Hematopoietic multipotent progenitor cell treated with erythropoietin and hydrocortisone succinate and interleukin-3 and kit ligand, for 4 days (in vitro differentiated cells): ENCODE measurements at regions not wholly inside any gene's neighbourhood (a gene's known extent, or its start where the extent isn't known, plus 50 kb on each side); places are given as distances from the start of the nearest gene placed in this dataset.

ENCODE experiments used
- DNase-seq: peaks from one replicate; pipeline ENCODE4 v3.0.0-alpha.2; 2015

DNA sequence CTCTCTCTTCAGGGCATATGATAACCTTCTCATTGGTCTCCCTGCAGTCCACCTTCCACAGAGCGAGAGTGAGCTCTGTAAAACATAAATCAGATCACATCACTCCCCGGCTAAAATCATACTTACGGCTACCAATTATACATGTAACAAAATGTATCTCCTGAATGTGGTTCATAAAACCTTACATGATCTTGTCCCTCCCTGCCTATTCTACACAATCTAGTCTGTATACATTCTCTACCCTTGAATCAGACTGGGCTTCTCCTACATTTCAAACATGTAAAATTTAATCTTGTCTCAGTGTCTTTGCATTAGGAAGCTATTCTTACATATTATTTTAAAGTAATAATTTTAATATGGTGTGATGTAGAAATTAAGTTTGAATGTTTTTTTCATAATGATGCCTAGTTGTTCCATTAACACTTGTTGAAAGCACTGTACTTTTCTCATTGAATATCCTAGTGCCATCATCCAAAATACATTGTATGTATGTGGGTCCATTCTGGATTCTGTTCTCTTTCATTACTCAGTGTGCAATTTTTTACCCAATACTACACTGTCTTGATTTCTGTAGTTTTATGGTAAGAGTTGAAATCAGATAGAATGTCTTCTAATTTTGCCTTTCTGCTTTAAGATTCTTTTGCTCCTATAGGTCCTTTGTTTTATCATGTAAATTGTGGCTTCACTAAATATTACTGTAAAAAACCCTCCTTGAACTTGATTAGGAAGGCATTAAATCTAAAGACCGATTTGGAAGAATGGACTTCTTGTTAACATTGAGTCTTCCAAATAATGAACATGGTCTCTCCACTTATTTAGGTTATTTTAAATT is 403.3 kb upstream of the EPHA7 start:
- DNase-seq = no peak

DNA sequence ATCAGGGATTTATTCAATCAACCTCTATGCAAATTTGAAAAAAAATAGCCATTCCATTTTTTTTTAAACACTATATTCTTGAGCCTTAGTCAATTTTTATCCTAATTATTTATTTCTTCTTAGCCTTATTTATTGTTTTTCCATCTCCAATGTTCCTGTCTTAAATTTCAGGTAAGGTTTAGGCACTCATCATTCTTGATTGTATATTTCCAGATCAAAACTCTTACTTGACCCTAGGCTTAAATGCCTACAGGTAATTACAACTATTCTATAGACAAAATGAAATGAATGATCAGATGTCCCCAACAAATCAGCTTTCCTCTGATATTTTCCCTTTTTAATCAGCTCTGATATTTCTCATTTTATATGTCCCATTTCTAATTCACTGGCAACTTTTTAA is 402.6 kb upstream of the EPHA7 start:
- no peak for DNase-seq

GRCh38 chr6:93820465-93821082 is 401.2 kb upstream of the EPHA7 start:
- no peak for DNase-seq

GRCh38 chr6:93819189-93819588 is 399.8 kb upstream of the EPHA7 start:
- no peak for DNase-seq

DNA sequence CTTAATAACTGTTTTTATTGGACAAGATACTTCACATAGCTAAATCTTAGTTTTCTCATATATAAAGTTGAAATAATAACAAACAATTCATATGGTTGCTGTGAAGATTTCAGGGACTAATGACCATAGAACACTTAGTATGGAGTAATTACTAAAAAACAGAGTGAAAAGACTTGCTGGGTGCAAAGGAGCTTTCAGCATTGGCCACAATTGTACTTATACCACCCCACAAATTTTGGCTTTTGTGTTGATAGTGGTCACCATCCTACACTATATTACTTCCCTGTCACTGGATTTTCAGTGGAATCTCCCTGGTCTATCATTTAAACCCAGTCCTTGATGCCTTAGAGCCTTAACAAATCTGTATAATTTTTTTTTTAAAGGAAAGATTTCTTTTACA is 398.6 kb upstream of the EPHA7 start:
- no peak for DNase-seq

GRCh38 chr6:93806409-93807270 is 387.3 kb upstream of the EPHA7 start:
- no peak for DNase-seq

DNA sequence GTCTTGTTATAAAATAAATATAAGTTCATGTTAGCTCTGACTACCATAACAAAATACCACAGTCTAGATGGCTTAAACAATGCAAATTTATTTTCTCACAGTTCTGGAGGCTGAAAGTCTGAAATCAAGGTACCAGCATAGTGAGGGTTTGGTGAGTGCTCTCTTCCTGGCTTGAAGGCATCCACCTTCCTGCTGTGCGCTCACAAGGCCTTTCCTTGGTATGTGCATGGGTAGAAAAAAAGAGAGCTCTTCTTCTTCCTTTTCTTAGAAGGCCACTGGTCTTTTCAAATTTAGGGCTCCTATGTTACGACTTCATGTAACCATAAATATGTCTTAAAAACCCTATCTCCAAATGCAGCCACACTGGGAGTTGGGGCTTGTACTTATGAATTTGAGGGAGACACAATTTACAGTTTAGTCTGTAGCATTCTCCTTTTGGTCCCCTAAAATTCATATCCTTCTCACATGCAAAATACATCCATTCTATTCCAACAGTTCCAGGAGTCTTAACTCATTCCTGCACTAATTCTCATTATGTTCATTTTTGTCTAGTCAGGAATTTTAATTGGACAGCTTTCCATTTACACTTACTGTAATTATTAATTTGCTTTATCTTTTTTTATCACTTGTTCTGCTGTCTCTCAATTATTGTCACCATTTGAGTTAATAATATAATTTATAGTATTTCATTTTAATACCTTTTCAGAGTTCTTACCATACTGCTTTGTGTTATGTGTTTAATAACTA is 381.9 kb upstream of the EPHA7 start:
- DNase-seq = no peak

GRCh38 chr6:93799226-93799625 is 379.9 kb upstream of the EPHA7 start:
- DNase-seq = no peak

DNA sequence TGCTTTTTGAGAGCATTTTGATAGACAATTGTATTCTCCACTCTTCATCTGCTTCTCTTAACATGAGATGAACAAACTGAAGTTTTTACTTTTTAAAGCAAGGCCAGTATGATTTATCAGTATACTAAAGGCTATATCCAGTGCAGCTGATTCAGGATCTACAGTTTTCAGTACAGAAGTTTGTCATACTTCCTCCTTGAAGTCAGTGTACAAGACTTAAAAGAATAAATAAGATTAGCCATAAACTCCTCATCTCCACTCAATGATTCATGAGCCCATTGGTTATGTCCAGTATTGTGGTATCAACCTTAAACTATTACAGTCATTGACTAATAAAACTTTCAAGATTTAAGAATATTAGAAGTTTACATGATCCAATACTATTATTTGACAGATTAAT is 374.8 kb upstream of the EPHA7 start:
- no peak for DNase-seq

DNA sequence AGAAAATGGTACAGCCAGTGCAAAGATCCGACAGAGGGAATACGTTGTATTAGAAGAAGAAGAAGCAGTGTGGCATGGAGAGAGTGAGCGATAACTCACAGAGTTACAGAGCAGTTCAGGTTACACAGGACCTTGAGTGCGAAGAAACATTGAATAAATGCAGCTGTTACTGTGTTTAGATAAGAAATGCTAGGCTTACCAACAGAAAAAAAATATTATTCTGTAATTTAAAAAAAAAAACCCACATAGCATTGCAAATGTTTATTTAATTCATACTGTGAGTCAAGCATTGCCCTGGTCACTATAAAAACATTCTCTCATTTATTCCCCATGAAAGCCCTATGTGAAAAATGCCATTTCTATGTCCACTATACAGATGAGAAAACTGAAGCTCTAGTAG is 373.4 kb upstream of the EPHA7 start:
- DNase-seq = no peak

DNA sequence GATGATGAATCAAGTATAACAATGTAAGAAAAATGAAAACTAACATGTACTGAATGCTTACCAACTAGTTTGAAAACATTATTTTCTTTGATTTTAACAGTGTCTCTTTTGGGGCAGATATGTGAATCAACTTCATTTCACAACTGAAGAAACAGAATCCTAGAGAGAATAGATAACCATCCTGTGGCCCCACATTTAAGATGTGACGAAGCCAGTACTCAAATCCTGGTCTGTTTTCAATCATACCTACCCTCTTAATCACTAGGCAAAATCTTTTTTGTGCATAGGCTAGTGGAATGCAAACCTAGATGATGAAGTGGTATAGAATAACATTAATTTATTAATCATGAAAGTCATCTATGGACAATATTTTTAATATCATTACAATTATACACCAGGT is 371.6 kb upstream of the EPHA7 start:
- no peak for DNase-seq

DNA sequence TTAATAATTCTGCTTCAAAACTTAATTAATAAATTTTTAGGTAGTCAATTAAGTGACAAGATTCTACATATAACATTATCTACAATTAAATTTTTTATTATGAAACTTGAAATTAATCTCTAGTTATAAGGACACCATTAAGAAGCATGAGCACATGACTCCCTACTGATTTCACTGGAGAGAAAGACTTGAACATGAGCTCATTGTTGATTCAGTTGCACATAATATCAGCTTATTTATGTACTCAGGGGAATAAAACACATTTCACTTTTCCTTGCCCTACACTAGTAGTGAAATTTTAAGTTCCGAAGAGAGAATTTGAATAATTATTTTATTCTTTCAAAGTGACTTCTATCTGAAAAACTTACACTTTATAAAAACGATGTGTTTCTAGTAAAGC is 370.2 kb upstream of the EPHA7 start:
- no peak for DNase-seq

DNA sequence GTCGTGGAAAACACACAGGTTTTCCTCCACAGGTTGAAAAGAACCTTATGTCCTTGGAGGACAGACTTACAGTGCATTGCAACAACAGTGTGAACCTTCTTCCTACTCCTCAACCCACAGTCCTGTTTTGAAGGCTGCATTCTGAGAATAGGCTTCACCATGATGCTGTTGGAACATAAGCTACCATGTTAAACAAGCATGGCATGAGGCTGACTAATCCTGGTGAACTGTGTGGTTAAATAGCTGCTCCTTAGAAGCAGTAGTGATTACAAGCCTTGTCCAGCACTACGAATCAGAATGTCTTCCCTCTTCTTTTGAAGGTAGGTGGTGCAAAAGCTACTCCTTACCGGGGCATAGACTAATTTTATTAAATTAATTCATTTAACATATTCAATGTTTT is 368.5 kb upstream of the EPHA7 start:
- no peak for DNase-seq

GRCh38 chr6:93786474-93787330 is 367.3 kb upstream of the EPHA7 start:
- DNase-seq = no peak

GRCh38 chr6:93785694-93786030 is 366.3 kb upstream of the EPHA7 start:
- no peak for DNase-seq

DNA sequence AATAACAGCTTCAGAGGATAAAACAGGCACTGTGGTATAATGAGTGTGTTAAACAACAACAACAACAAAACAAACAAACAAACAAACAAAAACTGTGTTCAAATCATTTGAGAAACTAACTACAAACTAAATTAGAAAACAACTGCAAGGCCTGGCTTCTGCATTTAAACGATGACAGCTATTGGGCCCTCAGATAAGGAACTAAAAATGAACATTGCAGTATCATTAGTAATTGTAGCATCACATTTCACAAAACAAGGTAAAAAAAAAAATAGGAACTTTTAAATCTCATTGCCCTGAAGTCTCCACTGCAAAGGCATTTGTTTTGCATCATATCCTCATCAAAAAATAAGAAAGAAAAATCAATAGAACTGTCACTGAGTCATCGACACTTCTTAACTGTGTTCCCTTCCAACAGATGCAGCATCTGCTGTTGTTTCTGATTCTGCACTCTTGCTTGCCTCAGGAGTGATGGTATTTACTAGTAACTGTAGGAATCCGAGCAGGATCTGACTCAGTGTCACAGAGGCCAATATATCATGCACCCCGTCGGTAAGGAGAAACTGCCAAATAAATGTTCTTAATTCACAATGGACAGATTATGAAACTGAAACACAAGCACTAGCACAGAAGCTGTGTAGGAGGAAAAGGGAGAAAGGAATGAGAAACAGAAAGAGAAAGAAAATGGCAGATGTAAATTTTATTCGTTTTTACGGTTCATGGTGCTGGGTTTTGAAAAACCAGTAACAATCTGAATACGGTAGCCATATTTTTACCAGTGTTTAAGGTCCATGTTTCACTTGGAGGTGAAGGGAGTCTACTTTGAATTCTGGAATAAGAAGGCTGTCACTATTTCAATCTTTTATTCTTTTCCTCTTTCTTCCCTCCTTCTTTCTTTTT is 365.7 kb upstream of the EPHA7 start:
- DNase-seq = no peak

GRCh38 chr6:93779086-93779841 is 359.9 kb upstream of the EPHA7 start:
- no peak for DNase-seq

DNA sequence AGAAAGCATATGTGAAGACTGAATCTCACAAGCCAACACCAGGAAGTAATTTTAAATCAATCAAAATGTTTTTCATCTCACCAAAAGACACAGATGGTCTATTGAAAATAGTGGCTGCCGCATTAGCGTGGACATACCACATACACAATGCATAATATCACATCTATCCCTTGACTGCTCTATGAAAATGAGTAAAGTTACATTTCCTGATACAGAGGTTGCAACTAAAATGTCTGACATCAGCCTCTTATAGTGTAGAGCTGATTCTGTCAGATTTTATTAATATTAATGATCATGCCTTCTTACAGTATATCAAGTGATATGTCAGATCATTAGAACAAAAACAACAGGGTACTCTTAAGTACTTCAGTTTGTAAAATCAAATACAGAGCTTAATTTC is 339.8 kb upstream of the EPHA7 start:
- no peak for DNase-seq

GRCh38 chr6:93751969-93752368 is 332.6 kb upstream of the EPHA7 start:
- no peak for DNase-seq

DNA sequence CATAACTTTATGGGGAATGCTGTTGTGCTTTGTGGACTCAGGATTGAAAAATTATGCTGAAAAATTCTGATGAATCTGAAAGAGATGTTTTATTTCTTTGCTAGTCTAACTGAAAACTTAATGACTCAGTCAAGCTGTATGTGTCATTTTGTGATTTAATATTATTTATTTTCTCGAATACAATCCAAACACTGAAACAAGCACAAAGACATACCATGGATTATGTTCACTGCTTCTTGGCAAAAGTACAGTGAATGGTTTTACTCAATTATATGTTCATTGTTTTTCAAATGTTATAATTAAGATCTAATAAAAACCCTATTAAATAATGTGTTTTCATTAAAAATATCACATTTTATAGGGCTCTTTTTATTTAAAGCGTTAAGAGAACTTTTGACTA is 330.6 kb upstream of the EPHA7 start:
- no peak for DNase-seq
